HEK293 (cell line): ENCODE measurements at regions not wholly inside any gene's neighbourhood (a gene's known extent, or its start where the extent isn't known, plus 50 kb on each side); places are given as distances from the start of the nearest gene placed in this dataset.
A peak's percentile ranks its signal among the peaks of the same experiment; 100 is the strongest.

Experiments
- CTCF ChIA-PET: fragments of 350-600 bp; formaldehyde crosslinking; extraction: SDS; loops from one replicate; lab custom pipeline; 2021; ENCODE audit warnings: antibody characterized with exemption; lab: Yijun Ruan, JAX
- POLR2A ChIA-PET: fragments of 300-600 bp; formaldehyde crosslinking; extraction: SDS; loops from one replicate; lab custom pipeline; 2020; ENCODE audit warnings: antibody characterized with exemption, inconsistent platforms; lab: Yijun Ruan, JAX
- H3K27ac ChIP-seq: fragments of 200-500 bp; sonication (Bioruptor generic); 2 replicates; pipeline ENCODE4 v1.5.1; 2014; ENCODE audit warnings: low read depth, low read length, control low read depth, inconsistent platforms; ENCODE audit errors: extremely low read depth
- H3K36me3 ChIP-seq, 2 experiments: fragments of 200-500 bp in 1 of 2; sonication (Bioruptor generic) in 1 of 2; 1 replicate in 1 of 2; 2 replicates in 1 of 2; pipeline ENCODE4 v1.5.1; 2014 to 2017; ENCODE audit warnings: inconsistent platforms in 2 of 2, low read length in 2 of 2; ENCODE audit not compliant: control insufficient read depth in 2 of 2, insufficient read depth in 1 of 2
- H3K4me1 ChIP-seq: fragments of 200-500 bp; sonication (Bioruptor generic); 2 replicates; pipeline ENCODE4 v1.5.1; 2014; ENCODE audit warnings: mild to moderate bottlenecking, low read length, inconsistent platforms; ENCODE audit not compliant: control insufficient read depth, insufficient read depth
- H3K4me3 ChIP-seq: 2 replicates; pipeline ENCODE4 v1.5.1; 2011; ENCODE audit warnings: low read depth, mild to moderate bottlenecking, control low read depth, low read length, moderate library complexity
- H3K9me3 ChIP-seq: fragments of 200-500 bp; sonication (Bioruptor generic); 2 replicates; pipeline ENCODE4 v1.5.1; 2014; ENCODE audit warnings: low read depth, low read length, inconsistent platforms; ENCODE audit not compliant: control insufficient read depth, insufficient read depth
- ATF2 ChIP-seq: fragments of 450-650 bp; formaldehyde crosslinking; IDR thresholded peaks from 2 replicates; pipeline ENCODE4 v1.5.1; 2016; ENCODE audit warnings: missing biosample characterization, missing genetic modification characterization, low read depth
- BCL11A ChIP-seq: fragments of 450-650 bp; formaldehyde crosslinking; IDR thresholded peaks from 2 replicates; pipeline ENCODE4 v1.5.1; 2016; ENCODE audit warnings: low read depth, missing biosample characterization, missing genetic modification characterization
- KLF1 ChIP-seq: fragments of 450-650 bp; formaldehyde crosslinking; IDR thresholded peaks from 2 replicates; pipeline ENCODE4 v1.5.1; 2016; ENCODE audit warnings: missing biosample characterization, missing genetic modification characterization
- MEIS1 ChIP-seq: sonication (generic); formaldehyde crosslinking; IDR thresholded peaks from 2 replicates; pipeline ENCODE4 v1.8.1; 2022; ENCODE audit warnings: missing genetic modification reagents, mild to moderate bottlenecking, borderline replicate concordance
- OSR2 ChIP-seq: fragments of 450-650 bp; formaldehyde crosslinking; IDR thresholded peaks from 2 replicates; pipeline ENCODE4 v1.5.1; 2016; ENCODE audit warnings: missing biosample characterization, missing genetic modification characterization
- PRDM6 ChIP-seq: fragments of 450-650 bp; formaldehyde crosslinking; IDR thresholded peaks from 2 replicates; pipeline ENCODE4 v1.5.1; 2017; ENCODE audit warnings: missing biosample characterization, missing genetic modification characterization
- SP7 ChIP-seq: fragments of 450-650 bp; formaldehyde crosslinking; IDR thresholded peaks from 2 replicates; pipeline ENCODE4 v1.5.1; 2016; ENCODE audit warnings: missing biosample characterization, missing genetic modification characterization
- TCF7L2 ChIP-seq: IDR thresholded peaks from 2 replicates; pipeline ENCODE4 v1.6.1; 2011; ENCODE audit warnings: low read depth, mild to moderate bottlenecking, inconsistent platforms, low read length, moderate library complexity, borderline replicate concordance
- WT1 ChIP-seq: fragments of 450-650 bp; formaldehyde crosslinking; IDR thresholded peaks from 2 replicates; pipeline ENCODE4 v1.5.1; 2016; ENCODE audit warnings: missing biosample characterization, missing genetic modification characterization
- YY2 ChIP-seq: fragments of 450-650 bp; formaldehyde crosslinking; IDR thresholded peaks from 2 replicates; pipeline ENCODE4 v1.5.1; 2016; ENCODE audit warnings: missing biosample characterization, missing genetic modification characterization
- ZBTB21 ChIP-seq: fragments of 450-650 bp; formaldehyde crosslinking; IDR thresholded peaks from 2 replicates; pipeline ENCODE4 v1.5.1; 2017; ENCODE audit warnings: missing biosample characterization, missing genetic modification characterization
- ZBTB8A ChIP-seq: fragments of 450-650 bp; formaldehyde crosslinking; IDR thresholded peaks from 2 replicates; pipeline ENCODE4 v1.5.1; 2016; ENCODE audit warnings: missing biosample characterization, missing genetic modification characterization
- ZNF23 ChIP-seq: fragments of 450-650 bp; formaldehyde crosslinking; IDR thresholded peaks from 2 replicates; pipeline ENCODE4 v1.5.1; 2016; ENCODE audit warnings: missing biosample characterization, missing genetic modification characterization, borderline replicate concordance
- ZNF26 ChIP-seq: fragments of 450-650 bp; formaldehyde crosslinking; IDR thresholded peaks from 2 replicates; pipeline ENCODE4 v1.5.1; 2016; ENCODE audit warnings: missing biosample characterization, missing genetic modification characterization
- ZNF302 ChIP-seq: fragments of 450-650 bp; formaldehyde crosslinking; IDR thresholded peaks from 2 replicates; pipeline ENCODE4 v1.5.1; 2016; ENCODE audit warnings: missing biosample characterization, missing genetic modification characterization, low read depth
- ZNF404 ChIP-seq: fragments of 450-650 bp; formaldehyde crosslinking; IDR thresholded peaks from 2 replicates; pipeline ENCODE4 v1.5.1; 2017; ENCODE audit warnings: missing biosample characterization, missing genetic modification characterization
- ZNF510 ChIP-seq: fragments of 450-650 bp; formaldehyde crosslinking; IDR thresholded peaks from 2 replicates; pipeline ENCODE4 v1.5.1; 2018; ENCODE audit warnings: mild to moderate bottlenecking, missing genetic modification characterization, missing biosample characterization; ENCODE audit not compliant: insufficient replicate concordance
- ZNF521 ChIP-seq: fragments of 450-650 bp; formaldehyde crosslinking; IDR thresholded peaks from 2 replicates; pipeline ENCODE4 v1.5.1; 2017; ENCODE audit warnings: missing biosample characterization, mild to moderate bottlenecking, missing genetic modification characterization
- ZNF600 ChIP-seq: fragments of 450-650 bp; formaldehyde crosslinking; IDR thresholded peaks from 2 replicates; pipeline ENCODE4 v1.5.1; 2016; ENCODE audit warnings: missing biosample characterization, missing genetic modification characterization
- ZNF623 ChIP-seq: fragments of 450-650 bp; formaldehyde crosslinking; IDR thresholded peaks from 2 replicates; pipeline ENCODE4 v1.5.1; 2016; ENCODE audit warnings: missing biosample characterization, missing genetic modification characterization
- ZNF658 ChIP-seq: fragments of 450-650 bp; formaldehyde crosslinking; IDR thresholded peaks from 2 replicates; pipeline ENCODE4; 2016; ENCODE audit warnings: missing biosample characterization, missing genetic modification characterization
- ZNF664 ChIP-seq: fragments of 450-650 bp; formaldehyde crosslinking; IDR thresholded peaks from 2 replicates; pipeline ENCODE4 v1.5.1; 2016; ENCODE audit warnings: missing biosample characterization, missing genetic modification characterization
- ZNF843 ChIP-seq: fragments of 450-650 bp; formaldehyde crosslinking; IDR thresholded peaks from 2 replicates; pipeline ENCODE4 v1.5.1; 2016; ENCODE audit warnings: missing biosample characterization, missing genetic modification characterization
- TF ChIP-seq, protein P1 (sequence below): fragments of 450-650 bp; formaldehyde crosslinking; IDR thresholded peaks from 2 replicates; pipeline ENCODE4 v1.5.1; 2016; ENCODE audit warnings: missing biosample characterization, missing genetic modification characterization
- TF ChIP-seq, protein P2 (sequence below): fragments of 450-650 bp; formaldehyde crosslinking; optimal IDR thresholded peaks from 2 replicates; pipeline ENCODE3; 2016; ENCODE audit warnings: missing biosample characterization, mild to moderate bottlenecking, missing genetic modification characterization

GRCh38 chr5:174411479-174411819, 312.9 kb upstream of the MSX2 start:
- TF ChIP-seq ZNF23 (tag by site-specific recombination) (no peak), ZBTB21 (no peak), MEIS1 (CRISPR knock-in tag) (no peak), KLF1 (no peak), ZNF302 (tag by site-specific recombination) (no peak), ZNF404 (tag by site-specific recombination) (no peak), ZNF658 (tag by site-specific recombination) (no peak), ZNF521 (tag by site-specific recombination) (no peak), ZBTB8A (tag by site-specific recombination) (no peak), YY2 (tag by site-specific recombination) (no peak), ZNF510 (no peak), ATF2 (no peak), PRDM6 (tag by site-specific recombination) (no peak), BCL11A (tag by site-specific recombination) (no peak), ZNF26 (tag by site-specific recombination) (no peak), ZNF664 (tag by site-specific recombination) (no peak), SP7 (tag by site-specific recombination) (no peak)
- TF ChIP-seq, protein P1, sequence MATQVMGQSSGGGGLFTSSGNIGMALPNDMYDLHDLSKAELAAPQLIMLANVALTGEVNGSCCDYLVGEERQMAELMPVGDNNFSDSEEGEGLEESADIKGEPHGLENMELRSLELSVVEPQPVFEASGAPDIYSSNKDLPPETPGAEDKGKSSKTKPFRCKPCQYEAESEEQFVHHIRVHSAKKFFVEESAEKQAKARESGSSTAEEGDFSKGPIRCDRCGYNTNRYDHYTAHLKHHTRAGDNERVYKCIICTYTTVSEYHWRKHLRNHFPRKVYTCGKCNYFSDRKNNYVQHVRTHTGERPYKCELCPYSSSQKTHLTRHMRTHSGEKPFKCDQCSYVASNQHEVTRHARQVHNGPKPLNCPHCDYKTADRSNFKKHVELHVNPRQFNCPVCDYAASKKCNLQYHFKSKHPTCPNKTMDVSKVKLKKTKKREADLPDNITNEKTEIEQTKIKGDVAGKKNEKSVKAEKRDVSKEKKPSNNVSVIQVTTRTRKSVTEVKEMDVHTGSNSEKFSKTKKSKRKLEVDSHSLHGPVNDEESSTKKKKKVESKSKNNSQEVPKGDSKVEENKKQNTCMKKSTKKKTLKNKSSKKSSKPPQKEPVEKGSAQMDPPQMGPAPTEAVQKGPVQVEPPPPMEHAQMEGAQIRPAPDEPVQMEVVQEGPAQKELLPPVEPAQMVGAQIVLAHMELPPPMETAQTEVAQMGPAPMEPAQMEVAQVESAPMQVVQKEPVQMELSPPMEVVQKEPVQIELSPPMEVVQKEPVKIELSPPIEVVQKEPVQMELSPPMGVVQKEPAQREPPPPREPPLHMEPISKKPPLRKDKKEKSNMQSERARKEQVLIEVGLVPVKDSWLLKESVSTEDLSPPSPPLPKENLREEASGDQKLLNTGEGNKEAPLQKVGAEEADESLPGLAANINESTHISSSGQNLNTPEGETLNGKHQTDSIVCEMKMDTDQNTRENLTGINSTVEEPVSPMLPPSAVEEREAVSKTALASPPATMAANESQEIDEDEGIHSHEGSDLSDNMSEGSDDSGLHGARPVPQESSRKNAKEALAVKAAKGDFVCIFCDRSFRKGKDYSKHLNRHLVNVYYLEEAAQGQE (tag by site-specific recombination), result no peak
- H3K27ac ChIP-seq, result peak overlapping the region; percentile 45; the same call in 1 of the 2 replicates
- no peaks in the 10 kb centered on the region for H3K36me3 ChIP-seq
- H3K4me1 ChIP-seq, result peaks cover 29% of the 10 kb centered on the region
- H3K4me3 ChIP-seq, result no peak overlapping the region
- CTCF ChIA-PET, result interaction anchor here (0.6 to 2.8 kb wide), 5 partner anchors 8 to 322 kb away, joined by 3 to 16 read pairs (median 4); no protein-coding TSS in a partner anchor
- H3K9me3 ChIP-seq, result no peaks in the 10 kb centered on the region
- POLR2A ChIA-PET, result interaction anchor here (0.7 to 1.8 kb wide), 2 partner anchors 76 to 84 kb away, joined by 3 to 5 read pairs; no protein-coding TSS in a partner anchor

GRCh38 chr5:174412374-174412773, 312.0 kb upstream of the MSX2 start:
- peaks cover 29% of the 10 kb centered on the region for H3K4me1 ChIP-seq
- H3K36me3 ChIP-seq, result no peaks in the 10 kb centered on the region
- peak overlapping the region; percentile 45; the same call in 1 of the 2 replicates for H3K27ac ChIP-seq
- H3K9me3 ChIP-seq, result no peaks in the 10 kb centered on the region
- H3K4me3 ChIP-seq, result no peak overlapping the region
- POLR2A ChIA-PET, result interaction anchor here (1.0 kb wide), 1 partner anchor 10 kb away, joined by 4 read pairs; no protein-coding TSS in a partner anchor
- TF ChIP-seq ZNF623, result no peak
- no peak for TF ChIP-seq ZNF843 (tag by site-specific recombination)
- peak; percentile 74 for TF ChIP-seq SP7 (tag by site-specific recombination)
- TF ChIP-seq TCF7L2, result peak; percentile 80
- peak; percentile 90 for TF ChIP-seq OSR2
- TF ChIP-seq ZNF600 (tag by site-specific recombination), result peak; percentile 21; the same call in 1 of the 2 replicates
- TF ChIP-seq, protein P2, sequence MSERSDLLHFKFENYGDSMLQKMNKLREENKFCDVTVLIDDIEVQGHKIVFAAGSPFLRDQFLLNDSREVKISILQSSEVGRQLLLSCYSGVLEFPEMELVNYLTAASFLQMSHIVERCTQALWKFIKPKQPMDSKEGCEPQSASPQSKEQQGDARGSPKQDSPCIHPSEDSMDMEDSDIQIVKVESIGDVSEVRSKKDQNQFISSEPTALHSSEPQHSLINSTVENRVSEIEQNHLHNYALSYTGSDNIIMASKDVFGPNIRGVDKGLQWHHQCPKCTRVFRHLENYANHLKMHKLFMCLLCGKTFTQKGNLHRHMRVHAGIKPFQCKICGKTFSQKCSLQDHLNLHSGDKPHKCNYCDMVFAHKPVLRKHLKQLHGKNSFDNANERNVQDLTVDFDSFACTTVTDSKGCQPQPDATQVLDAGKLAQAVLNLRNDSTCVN, result no peak
- peak; percentile 58; the same call in 1 of the 2 replicates for TF ChIP-seq WT1 (tag by site-specific recombination)
- TF ChIP-seq, all 188 proteins: peak for 5
- CTCF ChIA-PET, result interaction anchor here (0.7 to 1.6 kb wide), 3 partner anchors 81 to 100 kb away, joined by 3 to 4 read pairs (median 4); no protein-coding TSS in a partner anchor
